ENCODE measurements at regions not wholly inside any gene's neighbourhood (a gene's known extent, or its start where the extent isn't known, plus 50 kb on each side); places are given as distances from the start of the nearest gene placed in this dataset.

DNA sequence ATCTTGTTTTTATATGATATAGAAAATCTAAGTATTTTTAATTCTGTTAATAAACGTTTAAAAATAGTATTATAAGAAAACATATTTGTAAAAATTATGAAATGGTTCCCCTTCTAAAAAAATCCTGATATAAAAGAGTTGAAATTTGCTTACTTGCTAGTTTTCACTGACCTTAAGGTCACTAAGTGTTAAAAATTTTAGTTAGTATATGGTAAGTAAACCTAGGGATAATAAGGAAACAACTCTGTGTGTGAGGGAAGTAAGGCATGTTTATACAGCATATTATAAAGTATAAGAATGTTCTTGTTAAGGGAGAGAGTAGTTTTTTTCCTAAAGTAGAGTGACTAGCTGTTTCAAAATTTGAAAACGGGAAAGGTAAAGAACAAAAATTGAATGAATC is 130.9 kb upstream of the LYPLAL1 start:
- TF ChIP-seq CTCF (IDR thresholded peaks at IDR 0.05) (no peak), POLR2A (IDR thresholded peaks at IDR 0.05) (no peak)

Data from ovary (tissue), 3 donors.